ENCODE measurements at regions not wholly inside any gene's neighbourhood (a gene's known extent, or its start where the extent isn't known, plus 50 kb on each side); places are given as distances from the start of the nearest gene placed in this dataset.
"Not testable (repeated sequence)": the region's sequence is repeated elsewhere in the genome, so short reads cannot be mapped to it uniquely, and the experiment has no call there.

DNA sequence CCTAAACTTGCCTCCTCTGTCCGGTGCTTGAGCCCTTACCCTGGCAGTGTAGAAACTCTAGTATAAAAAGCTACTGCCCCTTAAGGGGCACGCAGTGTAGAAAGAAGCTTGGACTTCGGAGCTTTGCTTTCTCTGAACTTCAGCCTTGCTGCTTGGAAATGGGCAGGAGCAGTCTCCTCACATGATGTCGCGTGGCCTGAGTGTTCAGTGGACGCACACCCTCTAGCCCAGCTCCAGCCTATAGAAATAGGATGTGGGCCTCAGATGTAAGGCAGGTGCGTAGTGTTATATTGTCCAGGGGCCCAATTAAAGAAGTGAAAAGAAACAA is 98.2 kb upstream of the PCBD1 start:
- no peak overlapping the region for H3K9ac ChIP-seq (ENCODE audit: low read length)
- no peak overlapping the region for H2AK5ac ChIP-seq (ENCODE audit: low read length)
- no peak overlapping the region for H3K4me2 ChIP-seq (ENCODE audit: low read length)
- WGBS (ENCODE audit: extremely low coverage, insufficient coverage, low lambda C conversion rate), result no CpG with 5 or more reads among the region's 7 CpGs
- no peak overlapping the region for H4K5ac ChIP-seq (ENCODE audit: low read length)
- no peaks in the 10 kb centered on the region for H3K4me1 ChIP-seq (ENCODE audit: control insufficient read depth, low read depth, low read length)
- no peaks in the 10 kb centered on the region for H3K79me1 ChIP-seq (ENCODE audit: low read length)
- H3K27me3 ChIP-seq (ENCODE audit: insufficient read depth, low read length, poor library complexity), result no peaks in the 10 kb centered on the region
- H2BK15ac ChIP-seq (replicated peaks; ENCODE audit: low read depth), result no peak overlapping the region
- H3K27ac ChIP-seq (ENCODE audit: low read depth, low read length), result no peak overlapping the region
- H3K23ac ChIP-seq (ENCODE audit: low read length), result no peak overlapping the region
- no peak overlapping the region for H3K4me3 ChIP-seq (ENCODE audit: low read length)
- no peak for DNase-seq
- no peak overlapping the region for H3K56ac ChIP-seq (ENCODE audit: low read length)
- H3K79me2 ChIP-seq (ENCODE audit: control insufficient read depth, insufficient read depth, low read length), result no peaks in the 10 kb centered on the region
- no peak overlapping the region for H3K4ac ChIP-seq (ENCODE audit: low read depth, low read length)
- H3K36me3 ChIP-seq (ENCODE audit: control insufficient read depth, insufficient read depth, low read length), result no peaks in the 10 kb centered on the region
- no peak overlapping the region for H2BK120ac ChIP-seq (ENCODE audit: low read depth, low read length)
- H2BK5ac ChIP-seq (ENCODE audit: low read length), result no peak overlapping the region
- H4K8ac ChIP-seq (ENCODE audit: low read depth, low read length), result no peak overlapping the region
- H3K18ac ChIP-seq (ENCODE audit: low read length), result no peak overlapping the region

DNA sequence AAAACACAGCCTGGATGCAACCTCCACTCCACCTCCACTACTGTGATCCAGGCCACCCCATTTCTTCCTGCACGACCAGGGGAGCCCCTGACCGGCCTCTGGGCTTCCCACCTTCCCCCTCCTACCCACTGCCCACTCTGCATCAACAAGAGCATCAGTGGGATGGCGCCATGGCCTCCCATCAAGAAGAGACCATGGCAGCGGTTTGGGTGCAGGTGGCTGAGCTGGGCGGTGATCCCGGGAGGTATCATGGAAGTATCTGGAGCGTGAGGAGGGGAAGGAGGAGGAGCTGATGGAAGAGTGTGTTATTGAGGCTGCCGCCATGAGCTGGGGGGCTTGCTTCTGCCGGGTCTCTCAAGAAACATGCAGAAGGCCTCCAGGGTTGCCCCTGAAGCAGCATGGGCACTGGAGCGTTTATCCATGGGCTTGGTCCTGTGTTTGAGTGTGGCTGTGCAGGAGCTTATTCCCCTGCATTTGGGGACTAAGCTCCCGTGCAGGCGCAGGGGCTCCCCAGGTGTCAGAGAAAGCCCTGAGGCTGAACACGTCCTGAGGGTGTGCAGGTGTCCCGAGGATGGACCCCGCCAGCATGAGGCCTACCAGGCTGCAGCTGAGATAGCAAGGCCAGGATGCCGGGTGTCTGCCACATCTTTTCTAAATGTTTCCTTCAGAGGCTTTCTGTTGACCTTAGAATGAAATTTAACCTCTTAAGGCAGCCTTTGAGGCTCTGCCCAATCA is 99.2 kb upstream of the PCBD1 start:
- no peak overlapping the region for H2BK15ac ChIP-seq (replicated peaks; ENCODE audit: low read depth)
- no CpG with 5 or more reads among the region's 16 CpGs for WGBS (ENCODE audit: extremely low coverage, insufficient coverage, low lambda C conversion rate)
- no peak for DNase-seq
- no peak overlapping the region for H2BK5ac ChIP-seq (ENCODE audit: low read length)
- H3K27me3 ChIP-seq (ENCODE audit: insufficient read depth, low read length, poor library complexity), result no peaks in the 10 kb centered on the region
- no peak overlapping the region for H3K23ac ChIP-seq (ENCODE audit: low read length)
- H3K36me3 ChIP-seq (ENCODE audit: control insufficient read depth, insufficient read depth, low read length), result no peaks in the 10 kb centered on the region
- no peak overlapping the region for H3K18ac ChIP-seq (ENCODE audit: low read length)
- no peak overlapping the region for H3K56ac ChIP-seq (ENCODE audit: low read length)
- no peaks in the 10 kb centered on the region for H3K79me2 ChIP-seq (ENCODE audit: control insufficient read depth, insufficient read depth, low read length)
- no peak overlapping the region for H3K27ac ChIP-seq (ENCODE audit: low read depth, low read length)
- no peak overlapping the region for H2AK5ac ChIP-seq (ENCODE audit: low read length)
- no peaks in the 10 kb centered on the region for H3K79me1 ChIP-seq (ENCODE audit: low read length)
- H4K8ac ChIP-seq (ENCODE audit: low read depth, low read length), result no peak overlapping the region
- H3K4me1 ChIP-seq (ENCODE audit: control insufficient read depth, low read depth, low read length), result no peaks in the 10 kb centered on the region
- no peak overlapping the region for H4K5ac ChIP-seq (ENCODE audit: low read length)
- H3K4me3 ChIP-seq (ENCODE audit: low read length), result no peak overlapping the region
- no peak overlapping the region for H3K4me2 ChIP-seq (ENCODE audit: low read length)
- no peak overlapping the region for H3K4ac ChIP-seq (ENCODE audit: low read depth, low read length)
- no peak overlapping the region for H2BK120ac ChIP-seq (ENCODE audit: low read depth, low read length)
- no peak overlapping the region for H3K9ac ChIP-seq (ENCODE audit: low read length)

DNA sequence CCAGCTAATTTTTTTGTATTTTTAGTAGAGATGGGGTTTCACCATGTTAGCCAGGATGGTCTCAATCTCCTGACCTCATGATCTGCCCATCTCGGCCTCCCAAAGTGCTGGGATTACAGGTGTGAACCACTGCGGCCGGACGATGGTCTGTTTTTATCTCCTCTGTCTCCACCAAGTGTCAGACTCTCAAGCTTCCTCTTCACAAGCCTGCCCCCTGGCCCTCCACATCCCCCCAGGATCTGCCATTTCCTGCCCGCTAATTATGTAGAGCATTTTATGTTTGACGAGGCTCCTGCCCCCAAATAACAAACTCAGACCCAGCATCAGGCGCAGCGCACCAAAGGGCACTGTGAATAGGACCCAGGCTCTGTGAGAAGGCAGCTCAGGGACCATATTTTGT is 101.8 kb upstream of the PCBD1 start:
- WGBS (ENCODE audit: extremely low coverage, insufficient coverage, low lambda C conversion rate), result no CpG with 5 or more reads among the region's 8 CpGs
- not testable (repeated sequence) for H3K18ac ChIP-seq (ENCODE audit: low read length)

DNA sequence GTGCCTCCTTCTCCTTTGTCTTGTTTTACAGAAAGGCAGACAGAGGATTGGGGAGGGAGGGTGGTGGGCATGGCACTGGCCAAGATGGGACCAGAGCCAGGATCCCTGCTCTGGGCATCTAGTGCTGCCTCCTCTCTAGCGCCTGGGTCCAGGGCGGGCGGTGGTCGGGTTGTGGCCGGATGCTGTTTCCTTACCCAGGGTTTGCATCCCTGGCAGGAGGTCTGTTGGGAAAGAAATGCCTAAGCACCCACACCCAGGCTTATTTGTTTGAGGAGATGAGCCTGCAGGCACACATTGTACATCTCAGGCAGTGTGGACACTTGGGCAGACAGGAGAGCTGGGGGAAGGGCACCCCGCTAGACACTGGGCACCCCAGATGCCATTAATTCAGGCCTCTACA is 102.3 kb upstream of the PCBD1 start:
- WGBS (ENCODE audit: extremely low coverage, insufficient coverage, low lambda C conversion rate), result no CpG with 5 or more reads among the region's 6 CpGs
- Histone ChIP-seq H3K4me2 (ENCODE audit: low read length) (no peak overlapping the region), H2BK5ac (ENCODE audit: low read length) (peak overlapping the region; percentile 29), H3K4ac (ENCODE audit: low read depth, low read length) (no peak overlapping the region), H4K8ac (ENCODE audit: low read depth, low read length) (no peak overlapping the region), H3K27me3 (ENCODE audit: insufficient read depth, low read length, poor library complexity) (no peaks in the 10 kb centered on the region), H3K9ac (ENCODE audit: low read length) (no peak overlapping the region), H3K36me3 (ENCODE audit: control insufficient read depth, insufficient read depth, low read length) (no peaks in the 10 kb centered on the region), H2BK15ac (replicated peaks; ENCODE audit: low read depth) (no peak overlapping the region), H3K56ac (ENCODE audit: low read length) (peak overlapping the region; percentile 47), H2BK120ac (ENCODE audit: low read depth, low read length) (no peak overlapping the region), H3K27ac (ENCODE audit: low read depth, low read length) (no peak overlapping the region), H3K79me2 (ENCODE audit: control insufficient read depth, insufficient read depth, low read length) (no peaks in the 10 kb centered on the region), H3K4me3 (ENCODE audit: low read length) (no peak overlapping the region), H3K18ac (ENCODE audit: low read length) (no peak overlapping the region), H3K4me1 (ENCODE audit: control insufficient read depth, low read depth, low read length) (no peaks in the 10 kb centered on the region), H3K23ac (ENCODE audit: low read length) (no peak overlapping the region), H4K5ac (ENCODE audit: low read length) (no peak overlapping the region), H2AK5ac (ENCODE audit: low read length) (peak overlapping the region; percentile 17), H3K79me1 (ENCODE audit: low read length) (no peaks in the 10 kb centered on the region)
- DNase-seq, result no peak

More for the DNA sequence above, 101.8 kb upstream of the PCBD1 start:
- H3K79me2 ChIP-seq (ENCODE audit: control insufficient read depth, insufficient read depth, low read length); H3K56ac ChIP-seq (ENCODE audit: low read length); H2BK120ac ChIP-seq (ENCODE audit: low read depth, low read length); H3K9ac ChIP-seq (ENCODE audit: low read length); H3K36me3 ChIP-seq (ENCODE audit: control insufficient read depth, insufficient read depth, low read length); H2BK5ac ChIP-seq (ENCODE audit: low read length); H3K4ac ChIP-seq (ENCODE audit: low read depth, low read length); H3K4me2 ChIP-seq (ENCODE audit: low read length); H3K4me3 ChIP-seq (ENCODE audit: low read length); H4K8ac ChIP-seq (ENCODE audit: low read depth, low read length); H3K79me1 ChIP-seq (ENCODE audit: low read length); H2BK15ac ChIP-seq (replicated peaks; ENCODE audit: low read depth); H4K5ac ChIP-seq (ENCODE audit: low read length); H3K4me1 ChIP-seq (ENCODE audit: control insufficient read depth, low read depth, low read length); H3K27me3 ChIP-seq (ENCODE audit: insufficient read depth, low read length, poor library complexity); H2AK5ac ChIP-seq (ENCODE audit: low read length); H3K27ac ChIP-seq (ENCODE audit: low read depth, low read length); H3K23ac ChIP-seq (ENCODE audit: low read length): not testable (repeated sequence)
- DNase-seq, result peak; percentile 55

DNA sequence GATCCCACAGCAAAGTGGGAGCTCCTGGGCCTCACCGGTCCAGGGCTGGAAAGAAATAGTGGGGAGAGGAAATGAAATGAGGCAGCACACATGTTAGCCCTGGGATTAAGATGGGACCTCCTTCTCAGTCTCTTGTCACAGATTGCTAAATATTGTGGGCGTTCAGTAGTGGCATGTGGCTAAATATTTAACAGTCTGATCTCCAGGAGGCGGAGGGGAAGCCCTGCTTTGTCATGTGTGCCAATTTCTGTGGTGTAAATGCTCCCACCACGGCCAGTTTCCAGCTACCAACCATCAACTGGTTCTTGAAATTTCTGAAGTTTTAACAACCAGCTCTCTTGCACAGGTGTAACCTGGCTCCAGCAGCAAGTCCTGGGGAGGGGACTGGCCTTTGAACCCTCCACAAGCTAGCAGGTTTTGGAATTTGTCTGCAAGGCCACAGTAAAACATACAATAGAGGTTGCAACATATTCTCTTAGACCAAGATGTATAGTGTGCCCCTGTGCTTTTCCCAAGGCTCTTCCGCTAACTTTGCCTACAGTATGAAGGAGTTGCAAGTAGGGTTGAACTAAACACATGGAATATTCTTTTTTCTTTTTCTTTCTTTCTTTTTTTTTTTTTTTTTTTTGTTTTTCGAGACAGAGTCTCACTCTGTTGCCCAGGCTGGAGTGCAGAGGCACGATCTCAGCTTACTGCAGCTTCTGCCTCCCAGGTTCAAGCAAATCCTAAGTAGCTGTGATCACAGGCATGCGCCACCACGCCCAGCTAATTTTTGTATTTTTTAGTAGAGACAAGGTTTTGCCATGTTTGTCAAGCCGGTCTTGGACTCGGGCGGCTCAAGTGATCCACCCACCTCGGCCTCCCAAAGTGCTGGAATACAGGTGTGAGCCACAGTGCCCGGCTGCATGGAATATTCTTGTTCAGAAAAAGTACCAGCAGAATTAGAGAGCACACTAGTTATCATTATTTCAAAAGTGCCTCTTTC is 103.1 kb upstream of the PCBD1 start:
- DNase-seq, result no peak
- no peak overlapping the region for H4K8ac ChIP-seq (ENCODE audit: low read depth, low read length)
- H2BK5ac ChIP-seq (ENCODE audit: low read length), result no peak overlapping the region
- no peaks in the 10 kb centered on the region for H3K36me3 ChIP-seq (ENCODE audit: control insufficient read depth, insufficient read depth, low read length)
- no peak overlapping the region for H2BK15ac ChIP-seq (replicated peaks; ENCODE audit: low read depth)
- no peak overlapping the region for H3K9ac ChIP-seq (ENCODE audit: low read length)
- no peak overlapping the region for H3K4ac ChIP-seq (ENCODE audit: low read depth, low read length)
- no peak overlapping the region for H3K18ac ChIP-seq (ENCODE audit: low read length)
- WGBS (ENCODE audit: extremely low coverage, insufficient coverage, low lambda C conversion rate), result no CpG with 5 or more reads among the region's 14 CpGs
- no peaks in the 10 kb centered on the region for H3K79me2 ChIP-seq (ENCODE audit: control insufficient read depth, insufficient read depth, low read length)
- no peak overlapping the region for H2AK5ac ChIP-seq (ENCODE audit: low read length)
- H3K4me1 ChIP-seq (ENCODE audit: control insufficient read depth, low read depth, low read length), result no peaks in the 10 kb centered on the region
- H3K27ac ChIP-seq (ENCODE audit: low read depth, low read length), result no peak overlapping the region
- H3K4me2 ChIP-seq (ENCODE audit: low read length), result no peak overlapping the region
- no peak overlapping the region for H4K5ac ChIP-seq (ENCODE audit: low read length)
- H3K4me3 ChIP-seq (ENCODE audit: low read length), result no peak overlapping the region
- no peak overlapping the region for H3K23ac ChIP-seq (ENCODE audit: low read length)
- no peaks in the 10 kb centered on the region for H3K79me1 ChIP-seq (ENCODE audit: low read length)
- no peak overlapping the region for H2BK120ac ChIP-seq (ENCODE audit: low read depth, low read length)
- no peaks in the 10 kb centered on the region for H3K27me3 ChIP-seq (ENCODE audit: insufficient read depth, low read length, poor library complexity)
- no peak overlapping the region for H3K56ac ChIP-seq (ENCODE audit: low read length)
